ENCODE measurements at regions not wholly inside any gene's neighbourhood (a gene's known extent, or its start where the extent isn't known, plus 50 kb on each side); places are given as distances from the start of the nearest gene placed in this dataset.

DNA sequence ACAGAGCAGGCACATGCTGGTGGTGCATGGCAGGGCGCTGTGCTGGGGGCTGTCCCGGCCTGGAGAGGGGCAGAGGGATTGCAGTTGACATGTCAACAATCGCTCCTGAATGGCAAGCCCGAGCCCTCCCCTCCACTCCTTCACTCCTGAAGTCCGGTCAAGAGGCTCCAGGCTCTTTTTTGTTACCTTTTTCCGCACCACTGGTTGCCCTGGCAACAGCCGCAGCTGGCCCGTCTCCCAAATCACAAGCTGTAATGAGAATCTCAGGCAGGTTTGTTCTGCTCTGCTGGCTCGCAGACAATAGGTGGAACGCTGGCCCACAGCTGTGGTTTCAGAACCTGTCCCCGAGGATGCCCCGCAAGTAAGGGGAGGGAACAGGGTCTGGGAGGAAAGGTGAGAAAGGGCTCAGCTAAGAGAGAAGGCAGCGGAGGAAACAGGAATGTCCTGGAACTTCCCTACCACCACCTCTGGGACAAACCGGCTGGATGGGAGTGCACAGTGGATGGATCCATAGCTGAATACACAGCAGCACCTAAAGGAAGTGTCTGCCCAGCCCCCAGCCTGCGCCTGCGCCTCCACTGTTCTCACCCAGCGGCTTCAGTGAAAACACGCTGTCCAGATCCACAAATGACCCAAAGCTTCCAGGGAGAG is 58.9 kb downstream of the CALML3 start:
- H3K27me3 ChIP-seq (replicated peaks in 1 of 7) = peaks cover 0 to 25% (median 0%) of the 10 kb centered on the region in 7 donors
- no peak overlapping the region for H3K4me3 ChIP-seq
- 45 to 65% (median 49%) methylated on average over 18 of the region's 18 CpGs for WGBS, 5 donors
- H3K36me3 ChIP-seq = no peaks in the 10 kb centered on the region
- H3K27ac ChIP-seq = no peak overlapping the region
- peak; percentile 79 for DNase-seq
- intact Hi-C loops (cut with DNase I; ENCODE audit: low total_unique reads) = no loop called here
- H3K4me1 ChIP-seq = peaks cover 0 to 32% (median 22%) of the 10 kb centered on the region in 6 donors
- peaks cover 0 to 13% (median 0%) of the 10 kb centered on the region in 8 donors for H3K9me3 ChIP-seq
- no peak for TF ChIP-seq POLR2A (IDR thresholded peaks at IDR 0.05)
- TF ChIP-seq POLR2AphosphoS5 (IDR thresholded peaks at IDR 0.05) = peak in 1 of 3 donors; percentile 55
- TF ChIP-seq, protein P1, sequence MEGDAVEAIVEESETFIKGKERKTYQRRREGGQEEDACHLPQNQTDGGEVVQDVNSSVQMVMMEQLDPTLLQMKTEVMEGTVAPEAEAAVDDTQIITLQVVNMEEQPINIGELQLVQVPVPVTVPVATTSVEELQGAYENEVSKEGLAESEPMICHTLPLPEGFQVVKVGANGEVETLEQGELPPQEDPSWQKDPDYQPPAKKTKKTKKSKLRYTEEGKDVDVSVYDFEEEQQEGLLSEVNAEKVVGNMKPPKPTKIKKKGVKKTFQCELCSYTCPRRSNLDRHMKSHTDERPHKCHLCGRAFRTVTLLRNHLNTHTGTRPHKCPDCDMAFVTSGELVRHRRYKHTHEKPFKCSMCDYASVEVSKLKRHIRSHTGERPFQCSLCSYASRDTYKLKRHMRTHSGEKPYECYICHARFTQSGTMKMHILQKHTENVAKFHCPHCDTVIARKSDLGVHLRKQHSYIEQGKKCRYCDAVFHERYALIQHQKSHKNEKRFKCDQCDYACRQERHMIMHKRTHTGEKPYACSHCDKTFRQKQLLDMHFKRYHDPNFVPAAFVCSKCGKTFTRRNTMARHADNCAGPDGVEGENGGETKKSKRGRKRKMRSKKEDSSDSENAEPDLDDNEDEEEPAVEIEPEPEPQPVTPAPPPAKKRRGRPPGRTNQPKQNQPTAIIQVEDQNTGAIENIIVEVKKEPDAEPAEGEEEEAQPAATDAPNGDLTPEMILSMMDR (IDR thresholded peaks at IDR 0.05 in 8 of 11, conservative IDR thresholded peaks at IDR 0.05 in 3 of 11) = no peak

DNA sequence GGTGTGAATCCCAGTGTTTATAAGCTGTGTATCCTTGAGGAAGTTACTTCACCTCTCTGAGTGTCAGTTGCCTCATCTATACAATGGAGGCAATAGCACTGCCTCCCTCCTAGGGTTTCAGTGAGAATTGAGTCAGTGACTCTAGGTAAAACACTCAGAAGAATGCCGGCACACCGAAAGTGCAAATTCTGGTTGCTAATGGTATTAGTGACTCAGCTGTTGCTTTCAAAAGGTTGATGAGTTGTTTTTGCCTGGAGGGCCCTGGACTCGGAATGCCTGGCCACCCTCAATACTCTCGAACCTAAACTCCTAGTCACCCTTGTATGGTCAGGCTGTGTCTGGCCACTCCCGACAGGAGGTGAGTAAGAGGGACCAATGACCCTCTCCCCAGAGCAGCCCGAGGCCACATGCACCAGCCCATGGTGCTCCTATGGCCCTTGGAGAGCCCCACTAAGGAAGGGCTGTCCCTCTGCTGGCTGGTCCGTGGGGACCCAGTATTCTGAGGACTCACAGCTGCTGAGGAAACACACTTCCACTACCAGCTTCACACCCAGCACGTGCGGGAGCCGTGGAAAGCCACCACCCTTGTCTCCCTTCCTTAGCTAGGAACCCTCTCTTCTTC is 60.2 kb downstream of the CALML3 start:
- no peak overlapping the region for H3K4me3 ChIP-seq
- H3K9me3 ChIP-seq = peaks cover 0 to 13% (median 0%) of the 10 kb centered on the region in 8 donors
- H3K36me3 ChIP-seq = no peaks in the 10 kb centered on the region
- peaks cover 0 to 32% (median 22%) of the 10 kb centered on the region in 6 donors for H3K4me1 ChIP-seq
- DNase-seq = peak; percentile 49
- intact Hi-C loops (cut with DNase I; ENCODE audit: low total_unique reads) = no loop called here
- 56 to 86% (median 75%) methylated on average over 9 to 10 of the region's 10 CpGs for WGBS, 5 donors
- TF ChIP-seq, protein P1 (IDR thresholded peaks at IDR 0.05 in 8 of 11, conservative IDR thresholded peaks at IDR 0.05 in 3 of 11) = no peak
- TF ChIP-seq POLR2A (IDR thresholded peaks at IDR 0.05) (no peak), POLR2AphosphoS5 (IDR thresholded peaks at IDR 0.05) (no peak)
- H3K27ac ChIP-seq = peak overlapping the region in 1 of 8 donors; percentile 10
- peaks cover 0 to 38% (median 0%) of the 10 kb centered on the region in 7 donors for H3K27me3 ChIP-seq (replicated peaks in 1 of 7)

DNA sequence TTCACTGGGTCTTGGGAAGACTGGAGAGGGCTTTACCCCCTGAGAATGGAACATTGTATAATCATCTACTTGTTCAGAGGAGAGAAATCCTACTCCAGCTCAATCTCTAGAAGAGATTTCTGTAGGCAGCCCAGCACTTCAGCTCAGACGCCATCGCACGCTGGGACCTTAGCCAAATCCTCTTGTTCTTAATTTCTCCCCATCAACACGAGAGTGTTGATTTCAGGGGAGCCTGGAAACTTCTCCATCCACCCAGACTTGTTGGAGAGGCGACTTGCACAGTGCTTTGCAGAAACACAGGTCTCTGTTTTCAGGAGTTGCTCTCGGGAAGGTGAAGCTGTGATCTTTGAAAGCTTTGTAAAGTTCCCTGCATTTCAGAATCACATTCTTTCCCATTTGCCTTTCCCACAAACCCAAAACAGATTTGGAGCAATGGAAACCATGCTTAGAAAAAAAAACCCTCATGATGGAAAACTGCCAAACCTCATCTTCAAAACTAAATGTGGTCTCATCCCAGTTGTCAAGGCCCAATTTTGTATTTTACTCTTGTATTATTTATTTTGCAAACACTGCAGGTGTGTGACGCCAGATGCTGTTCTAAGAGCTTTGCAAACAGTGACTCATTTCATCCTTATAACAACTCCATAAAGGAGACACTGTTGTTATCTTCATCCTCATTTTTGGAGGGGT is 60.9 kb downstream of the CALML3 start:
- peaks cover 0 to 44% (median 0%) of the 10 kb centered on the region in 7 donors for H3K27me3 ChIP-seq (replicated peaks in 1 of 7)
- no peak overlapping the region for H3K4me3 ChIP-seq
- WGBS, 5 donors = 71 to 82% (median 79%) methylated on average over 7 of the region's 7 CpGs
- peak overlapping the region in 1 of 8 donors; percentile 10 for H3K27ac ChIP-seq
- peaks cover 0 to 32% (median 22%) of the 10 kb centered on the region in 6 donors for H3K4me1 ChIP-seq
- H3K9me3 ChIP-seq = peaks cover 0 to 12% (median 0%) of the 10 kb centered on the region in 8 donors
- intact Hi-C loops (cut with DNase I; ENCODE audit: low total_unique reads) = no loop called here
- peak; percentile 20 for DNase-seq
- TF ChIP-seq, protein P1 (IDR thresholded peaks at IDR 0.05 in 8 of 11, conservative IDR thresholded peaks at IDR 0.05 in 3 of 11) = no peak
- TF ChIP-seq POLR2A (IDR thresholded peaks at IDR 0.05) = no peak
- no peak for TF ChIP-seq POLR2AphosphoS5 (IDR thresholded peaks at IDR 0.05)
- H3K36me3 ChIP-seq = no peaks in the 10 kb centered on the region

All from spleen (tissue), 11 donors.